ENCODE measurements at regions not wholly inside any gene's neighbourhood (a gene's known extent, or its start where the extent isn't known, plus 50 kb on each side); places are given as distances from the start of the nearest gene placed in this dataset.

DNA sequence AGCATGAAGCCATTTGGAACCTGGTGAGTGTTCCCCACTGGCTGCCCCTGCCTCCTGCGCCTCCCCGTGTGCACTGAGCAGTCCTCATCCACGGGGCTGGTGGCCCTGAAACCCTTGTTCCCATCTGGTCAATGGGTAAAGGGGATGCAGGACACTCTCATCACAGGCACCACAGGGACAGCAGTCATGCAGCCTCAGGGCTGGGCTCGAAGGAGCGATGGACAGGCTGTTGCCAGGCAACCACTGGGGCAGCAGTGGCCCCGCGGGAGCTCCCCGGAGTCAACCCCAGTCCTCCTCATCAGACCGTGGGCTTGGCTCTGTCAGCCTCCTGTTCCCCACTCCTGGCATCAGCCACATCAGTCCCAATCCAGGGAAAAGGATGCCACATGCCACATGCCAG, 509.5 kb downstream of the EIPR1 start:
- no peaks in the 10 kb centered on the region for H3K36me3 ChIP-seq
- H3K4me2 ChIP-seq, result no peak overlapping the region
- no peak overlapping the region for H3K27ac ChIP-seq
- H3K4me1 ChIP-seq, result peaks cover 13% of the 10 kb centered on the region
- no peaks in the 10 kb centered on the region for H4K20me1 ChIP-seq
- H3K9ac ChIP-seq, result no peak overlapping the region
- no peak overlapping the region for H3K4me3 ChIP-seq
- no peaks in the 10 kb centered on the region for H3K9me3 ChIP-seq
- no peak for TF ChIP-seq Cebpa-rat (IDR thresholded peaks at IDR 0.05)
- no peaks in the 10 kb centered on the region for H3K27me3 ChIP-seq

DNA sequence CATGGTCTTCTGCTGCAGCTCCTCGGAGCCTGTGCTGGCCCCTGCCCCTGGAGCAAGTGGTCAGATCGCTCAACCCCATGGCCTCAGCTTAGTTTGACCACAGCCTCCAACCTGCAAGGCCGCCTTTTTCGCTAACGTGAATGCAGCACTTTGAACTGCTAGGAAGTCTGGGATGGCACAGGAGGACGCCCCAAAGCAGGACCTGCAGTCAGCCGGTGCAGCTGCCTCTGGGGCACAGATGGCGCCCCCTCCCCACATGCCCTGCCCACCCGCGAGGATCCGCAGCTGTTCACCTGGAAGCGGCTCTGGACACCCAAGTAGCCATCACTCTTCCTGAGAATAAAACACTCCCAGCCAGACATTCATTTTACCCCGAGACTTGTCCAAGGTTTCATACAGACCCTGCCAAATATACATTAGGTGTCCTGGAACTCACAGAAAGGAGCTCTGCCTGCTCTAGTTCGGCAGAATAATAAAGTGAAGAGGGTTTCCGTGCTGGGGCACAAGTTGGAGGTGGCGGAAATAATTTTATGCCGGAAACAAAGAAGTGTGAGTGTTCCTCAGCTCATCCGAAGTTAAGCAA, 510.1 kb downstream of the EIPR1 start:
- Histone ChIP-seq H4K20me1 (no peaks in the 10 kb centered on the region), H3K27me3 (no peaks in the 10 kb centered on the region), H3K4me1 (peaks cover 13% of the 10 kb centered on the region), H3K9me3 (no peaks in the 10 kb centered on the region), H3K36me3 (no peaks in the 10 kb centered on the region), H3K4me2 (no peak overlapping the region), H3K4me3 (no peak overlapping the region), H3K9ac (no peak overlapping the region), H3K27ac (no peak overlapping the region)
- TF ChIP-seq Cebpa-rat (IDR thresholded peaks at IDR 0.05), result no peak

DNA sequence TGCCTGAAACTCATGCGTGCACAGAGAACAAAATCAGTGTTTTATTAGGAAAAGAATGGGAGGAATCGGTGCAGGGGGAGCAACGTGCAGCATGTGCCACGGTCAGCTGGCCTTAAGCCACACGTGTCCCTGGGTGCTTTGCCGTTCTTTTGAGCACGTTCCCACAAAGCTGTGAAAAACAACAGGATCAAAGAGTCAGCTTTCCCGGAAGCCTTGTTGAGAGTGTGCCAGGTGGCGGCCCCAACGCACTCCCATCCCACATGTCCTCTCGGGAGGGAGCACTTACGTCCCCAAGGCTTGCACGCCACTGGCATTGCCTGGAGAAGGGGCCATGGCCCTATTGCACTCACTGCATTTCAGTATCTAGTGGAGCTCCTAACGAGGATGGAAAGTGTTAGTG, 511.2 kb downstream of the EIPR1 start:
- Histone ChIP-seq H3K36me3 (no peaks in the 10 kb centered on the region), H3K4me2 (no peak overlapping the region), H3K27ac (no peak overlapping the region), H4K20me1 (no peaks in the 10 kb centered on the region), H3K4me1 (peaks cover 13% of the 10 kb centered on the region), H3K27me3 (no peaks in the 10 kb centered on the region), H3K4me3 (no peak overlapping the region), H3K9ac (no peak overlapping the region), H3K9me3 (no peaks in the 10 kb centered on the region)
- TF ChIP-seq Cebpa-rat (IDR thresholded peaks at IDR 0.05), result no peak

DNA sequence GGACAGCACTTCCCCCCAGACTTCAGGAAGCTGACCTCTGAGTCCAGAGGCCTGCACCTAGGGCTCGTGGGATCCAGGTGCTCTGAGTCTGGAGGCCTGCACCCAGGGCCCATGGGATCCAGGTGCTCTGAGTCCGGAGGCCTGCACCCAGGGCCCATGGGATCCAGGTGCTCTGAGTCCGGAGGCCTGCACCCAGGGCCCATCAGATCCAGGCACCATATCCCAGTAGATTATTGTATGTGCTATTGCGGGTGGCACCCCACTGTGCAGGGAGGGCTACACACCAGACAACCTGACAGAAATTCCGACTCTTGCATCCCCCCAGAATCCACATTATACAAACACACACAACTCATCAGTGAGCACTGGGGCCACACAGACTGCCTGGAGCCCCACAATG, 515.2 kb downstream of the EIPR1 start:
- no peaks in the 10 kb centered on the region for H3K36me3 ChIP-seq
- no peak overlapping the region for H3K9ac ChIP-seq
- no peak overlapping the region for H3K27ac ChIP-seq
- no peaks in the 10 kb centered on the region for H3K9me3 ChIP-seq
- peaks cover 8% of the 10 kb centered on the region; the same call in 1 of the 2 replicates for H3K4me1 ChIP-seq
- no peak for TF ChIP-seq Cebpa-rat (IDR thresholded peaks at IDR 0.05)
- no peak overlapping the region for H3K4me2 ChIP-seq
- no peaks in the 10 kb centered on the region for H3K27me3 ChIP-seq
- no peak overlapping the region for H3K4me3 ChIP-seq
- no peaks in the 10 kb centered on the region for H4K20me1 ChIP-seq

DNA sequence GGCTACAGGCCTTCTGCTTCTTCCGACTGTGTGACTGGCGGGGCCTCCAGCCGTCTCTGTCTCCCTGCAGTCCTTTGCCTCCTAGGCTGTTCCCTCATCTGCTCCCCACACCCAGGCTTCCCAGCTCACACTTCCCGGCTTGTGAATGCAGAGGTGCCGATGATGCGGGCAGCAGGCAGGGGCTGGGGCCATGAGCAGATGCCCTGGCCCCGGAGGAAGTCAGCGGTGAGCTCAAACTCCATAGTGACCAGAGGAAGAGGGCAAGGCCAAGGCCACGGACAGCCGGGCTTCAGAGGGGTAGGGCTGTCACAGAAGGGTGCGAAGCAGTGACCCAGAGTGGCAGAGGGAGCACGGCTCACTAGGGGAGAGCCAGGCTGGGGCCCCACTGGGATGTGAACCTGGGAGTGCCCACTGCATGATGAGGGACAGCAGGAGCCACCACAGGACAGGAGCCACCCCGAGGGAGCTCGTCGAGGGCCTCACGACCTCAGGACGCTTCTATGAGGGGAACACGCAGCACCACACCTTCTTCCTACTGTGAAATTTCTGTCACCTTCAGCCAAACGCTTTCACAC, 515.9 kb downstream of the EIPR1 start:
- TF ChIP-seq Cebpa-rat (IDR thresholded peaks at IDR 0.05), result no peak
- no peaks in the 10 kb centered on the region for H3K36me3 ChIP-seq
- H3K27ac ChIP-seq, result no peak overlapping the region
- no peak overlapping the region for H3K4me3 ChIP-seq
- H4K20me1 ChIP-seq, result no peaks in the 10 kb centered on the region
- no peaks in the 10 kb centered on the region for H3K9me3 ChIP-seq
- H3K27me3 ChIP-seq, result no peaks in the 10 kb centered on the region
- H3K9ac ChIP-seq, result no peak overlapping the region
- peaks cover 8% of the 10 kb centered on the region; the same call in 1 of the 2 replicates for H3K4me1 ChIP-seq
- H3K4me2 ChIP-seq, result no peak overlapping the region

DNA sequence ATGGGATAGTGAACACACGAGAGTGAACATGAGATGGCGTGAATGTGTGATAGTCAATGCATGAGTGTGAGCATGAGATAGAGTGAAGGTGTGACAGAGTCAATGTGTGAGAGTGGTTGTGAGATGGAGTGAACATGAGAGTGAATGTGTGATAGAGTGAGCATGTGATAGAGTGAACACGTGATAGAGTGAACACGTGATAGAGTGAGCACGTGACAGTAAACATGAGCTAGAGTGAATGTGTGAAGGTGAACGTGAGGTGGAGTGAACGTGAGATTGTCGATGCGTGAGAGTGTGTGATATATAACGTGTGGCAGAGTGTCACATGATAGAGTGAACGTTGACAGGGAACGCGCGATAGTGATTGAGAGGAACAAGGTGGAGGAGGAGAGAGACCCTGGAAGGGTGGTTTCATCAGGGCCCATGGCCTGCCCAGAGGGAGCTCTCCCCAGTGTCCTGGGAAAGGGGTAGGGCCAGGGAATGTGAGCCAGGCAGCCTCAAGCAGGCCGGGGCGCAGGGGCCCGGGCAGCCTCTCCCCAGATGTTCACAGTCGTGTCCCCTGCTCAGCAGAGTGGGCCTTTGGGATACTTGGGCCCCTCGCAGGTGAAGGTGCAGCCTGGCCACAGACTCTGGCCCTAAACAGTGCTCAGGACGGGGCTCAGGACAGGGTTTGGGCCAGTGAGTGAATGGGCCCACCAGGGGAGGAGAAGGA, 516.9 kb downstream of the EIPR1 start:
- Histone ChIP-seq H3K4me2 (no peak overlapping the region), H3K4me3 (no peak overlapping the region), H4K20me1 (no peaks in the 10 kb centered on the region), H3K27ac (no peak overlapping the region), H3K4me1 (peaks cover 8% of the 10 kb centered on the region; the same call in 1 of the 2 replicates), H3K9ac (no peak overlapping the region), H3K9me3 (no peaks in the 10 kb centered on the region), H3K36me3 (no peaks in the 10 kb centered on the region), H3K27me3 (no peaks in the 10 kb centered on the region)
- TF ChIP-seq Cebpa-rat (IDR thresholded peaks at IDR 0.05), result no peak

DNA sequence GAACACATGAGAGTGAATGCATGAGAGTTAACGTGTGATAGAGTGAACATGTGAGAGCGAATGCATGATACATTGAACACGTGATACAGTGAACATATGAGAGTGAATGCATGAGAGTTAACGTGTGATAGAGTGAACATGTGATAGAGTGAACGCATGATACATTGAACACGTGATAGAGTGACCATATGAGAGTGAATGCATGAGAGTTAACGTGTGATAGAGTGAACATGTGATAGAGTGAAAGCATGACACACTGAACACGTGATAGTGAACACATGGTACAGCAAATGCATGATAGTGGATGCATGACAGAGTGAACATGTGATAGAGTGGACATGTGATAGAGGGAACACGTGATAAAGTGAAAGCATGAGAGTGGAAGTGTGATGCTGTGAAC, 517.9 kb downstream of the EIPR1 start:
- H3K27me3 ChIP-seq, result no peaks in the 10 kb centered on the region
- H3K4me1 ChIP-seq, result peaks cover 8% of the 10 kb centered on the region; the same call in 1 of the 2 replicates
- no peaks in the 10 kb centered on the region for H4K20me1 ChIP-seq
- H3K36me3 ChIP-seq, result no peaks in the 10 kb centered on the region
- no peak overlapping the region for H3K4me2 ChIP-seq
- H3K4me3 ChIP-seq, result no peak overlapping the region
- no peak overlapping the region for H3K9ac ChIP-seq
- H3K9me3 ChIP-seq, result no peaks in the 10 kb centered on the region
- H3K27ac ChIP-seq, result no peak overlapping the region
- no peak for TF ChIP-seq Cebpa-rat (IDR thresholded peaks at IDR 0.05)

DNA sequence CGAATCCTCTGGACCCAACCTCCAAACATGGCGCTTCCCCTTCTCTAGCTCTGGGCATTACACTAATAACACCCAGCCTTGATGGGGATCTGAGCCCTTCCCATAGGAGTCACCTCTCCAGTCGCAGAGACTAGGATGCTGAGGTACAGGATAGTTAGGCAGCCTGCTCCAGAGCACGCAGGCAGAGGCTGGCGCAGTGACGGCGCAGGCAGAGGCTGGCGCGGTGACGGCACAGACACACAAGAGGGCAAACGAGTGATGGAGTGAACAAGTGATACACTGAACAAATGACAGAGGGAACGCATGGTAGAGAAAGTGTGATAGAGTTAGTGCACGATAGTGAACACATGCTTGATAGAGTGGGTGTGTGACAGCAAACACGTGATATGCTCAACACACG, 518.5 kb downstream of the EIPR1 start:
- TF ChIP-seq Cebpa-rat (IDR thresholded peaks at IDR 0.05), result no peak
- Histone ChIP-seq H3K4me3 (no peak overlapping the region), H3K9me3 (no peaks in the 10 kb centered on the region), H3K9ac (no peak overlapping the region), H3K36me3 (no peaks in the 10 kb centered on the region), H4K20me1 (no peaks in the 10 kb centered on the region), H3K27me3 (no peaks in the 10 kb centered on the region), H3K4me1 (0 out of 2 replicates have a peak, but pooled peaks cover 2% of the 10 kb centered on the region), H3K4me2 (no peak overlapping the region), H3K27ac (no peak overlapping the region)

DNA sequence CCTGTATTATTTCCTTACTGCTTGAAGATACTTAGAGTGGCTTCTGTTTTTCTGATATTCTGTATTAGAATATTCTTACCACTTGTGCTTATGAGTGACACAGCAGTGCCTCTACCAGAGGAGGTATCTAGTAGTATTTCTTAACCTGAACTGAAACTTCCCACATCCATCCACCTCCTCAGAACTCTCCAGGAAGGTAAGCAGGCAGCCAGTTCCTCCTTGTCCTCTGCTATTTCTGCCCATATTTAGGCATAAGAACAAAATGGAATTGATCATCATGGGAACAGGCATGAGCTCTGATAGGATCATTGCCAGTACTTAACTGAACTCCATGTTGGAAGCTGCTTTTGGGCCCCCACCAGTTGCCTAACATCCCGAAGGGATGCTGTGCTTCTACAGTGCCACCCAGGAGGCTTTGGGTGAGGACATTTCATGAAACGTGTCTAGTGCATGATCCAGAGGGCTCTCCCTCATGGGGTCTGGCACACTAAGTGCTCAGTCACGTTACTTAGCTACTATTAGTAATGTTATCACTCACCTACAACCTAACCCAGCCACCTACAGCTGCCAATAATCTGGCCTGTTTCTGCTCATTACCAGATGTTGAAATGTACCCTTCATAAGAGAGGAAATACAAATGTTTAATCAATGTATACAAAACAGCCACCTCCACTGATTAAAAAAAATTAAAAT, 520.7 kb downstream of the EIPR1 start:
- no peak overlapping the region for H3K9ac ChIP-seq
- no peaks in the 10 kb centered on the region for H3K9me3 ChIP-seq
- H3K27me3 ChIP-seq, result no peaks in the 10 kb centered on the region
- no peak overlapping the region for H3K4me3 ChIP-seq
- H4K20me1 ChIP-seq, result no peaks in the 10 kb centered on the region
- TF ChIP-seq Cebpa-rat (IDR thresholded peaks at IDR 0.05), result no peak
- no peak overlapping the region for H3K27ac ChIP-seq
- no peaks in the 10 kb centered on the region for H3K36me3 ChIP-seq
- H3K4me1 ChIP-seq, result no peaks in the 10 kb centered on the region
- no peak overlapping the region for H3K4me2 ChIP-seq

DNA sequence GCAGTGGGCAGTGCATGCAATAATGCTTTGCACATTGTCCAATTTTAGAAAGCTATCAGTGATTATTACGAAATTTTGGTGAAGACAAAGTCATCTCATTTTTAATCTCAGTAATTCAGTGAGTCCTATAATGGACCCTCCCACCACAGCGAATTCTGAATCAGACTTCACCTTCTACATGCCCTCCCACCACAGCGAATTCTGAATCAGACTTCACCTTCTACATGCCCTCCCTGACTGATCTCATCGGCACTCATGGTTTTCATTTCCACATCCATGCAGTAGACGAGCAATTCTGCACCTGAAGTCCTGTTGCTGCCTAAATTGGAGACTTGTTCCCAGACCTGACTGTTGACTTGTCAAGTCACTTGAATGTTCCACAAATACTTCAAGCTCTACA, 522.3 kb downstream of the EIPR1 start:
- TF ChIP-seq Cebpa-rat (IDR thresholded peaks at IDR 0.05), result no peak
- Histone ChIP-seq H4K20me1 (no peaks in the 10 kb centered on the region), H3K27ac (no peak overlapping the region), H3K9ac (no peak overlapping the region), H3K36me3 (no peaks in the 10 kb centered on the region), H3K4me2 (no peak overlapping the region), H3K27me3 (no peaks in the 10 kb centered on the region), H3K4me3 (no peak overlapping the region), H3K4me1 (no peaks in the 10 kb centered on the region), H3K9me3 (no peaks in the 10 kb centered on the region)
